Activated naive CD4-positive, alpha-beta T cell treated with anti-CD3 and anti-CD28 coated beads, Interleukin-2, amount 10 ng/mL, durations not matched to agents 7 days and 5 days (primary cell): ENCODE measurements at regions not wholly inside any gene's neighbourhood (a gene's known extent, or its start where the extent isn't known, plus 50 kb on each side); places are given as distances from the start of the nearest gene placed in this dataset.

Source experiments
- CTCF ChIA-PET: fragments of 350-600 bp; sonication (Branson Sonifier 250); formaldehyde crosslinking; loops from one replicate; lab custom pipeline; 2021; ENCODE audit warnings: antibody characterized with exemption; lab: Charles Lee
- DNase-seq: peaks from one replicate; pipeline ENCODE4 v3.0.0-alpha.2; 2020
- H3K27ac Mint-ChIP-seq: one replicate; pipeline ENCODE4 v1.8.0; 2021; ENCODE audit warnings: mild to moderate bottlenecking, moderate library complexity, mixed read lengths
- H3K27me3 Mint-ChIP-seq: one replicate; pipeline ENCODE4 v1.8.0; 2021; ENCODE audit warnings: mild to moderate bottlenecking, mixed read lengths
- H3K36me3 Mint-ChIP-seq: one replicate; pipeline ENCODE4 v1.8.0; 2021; ENCODE audit warnings: mixed read lengths
- H3K4me1 Mint-ChIP-seq: one replicate; pipeline ENCODE4 v1.8.0; 2021; ENCODE audit warnings: mixed read lengths
- H3K4me3 Mint-ChIP-seq: one replicate; pipeline ENCODE4 v1.8.0; 2021; ENCODE audit warnings: mild to moderate bottlenecking, moderate library complexity, mixed read lengths
- H3K9me3 Mint-ChIP-seq: one replicate; pipeline ENCODE4 v1.8.0; 2021; ENCODE audit warnings: mixed read lengths

DNA sequence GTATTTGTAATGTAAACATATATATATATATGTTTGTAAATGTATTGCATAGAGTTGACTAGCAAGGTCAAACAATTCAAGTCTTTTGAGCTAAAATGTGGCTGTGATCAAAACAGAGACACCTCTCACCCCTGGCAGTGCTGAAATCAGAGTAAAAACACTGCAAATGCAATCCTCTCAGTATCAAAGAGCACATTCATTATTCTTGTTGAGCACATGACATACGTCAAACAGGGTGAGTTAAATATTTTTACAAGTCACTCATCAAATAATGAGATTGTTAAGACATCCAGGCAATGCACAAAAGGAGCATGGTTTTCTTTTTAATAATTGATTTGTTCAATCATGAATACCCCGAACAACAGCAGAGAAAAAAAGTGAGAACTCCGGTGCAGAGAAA, 114.1 kb upstream of the KCNIP4 start:
- H3K4me1 Mint-ChIP-seq = no peaks in the 10 kb centered on the region
- no peaks in the 10 kb centered on the region for H3K27me3 Mint-ChIP-seq
- H3K4me3 Mint-ChIP-seq = no peak overlapping the region
- no peaks in the 10 kb centered on the region for H3K9me3 Mint-ChIP-seq
- DNase-seq = no peak
- no peaks in the 10 kb centered on the region for H3K36me3 Mint-ChIP-seq
- H3K27ac Mint-ChIP-seq = no peak overlapping the region
- CTCF ChIA-PET = no interaction called here

DNA sequence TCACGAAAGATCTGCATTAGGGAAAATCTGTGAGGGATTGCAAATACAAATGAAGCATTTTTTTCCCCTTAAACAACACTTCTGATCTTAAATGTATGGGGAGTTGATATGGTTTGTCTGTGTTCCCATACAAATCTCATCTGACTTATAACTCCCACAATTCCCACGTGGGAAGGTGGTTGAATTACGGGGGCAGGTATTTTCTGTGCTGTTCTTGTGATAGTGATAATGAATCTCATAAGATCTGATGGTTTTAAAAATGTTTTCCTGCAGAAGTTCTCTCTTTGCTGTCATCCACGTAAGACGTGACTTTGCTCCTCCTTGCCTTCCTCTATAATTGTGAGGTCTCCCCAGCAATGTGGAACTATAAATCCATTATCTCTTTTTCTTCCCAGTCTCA, 107.4 kb upstream of the KCNIP4 start:
- H3K4me1 Mint-ChIP-seq = no peaks in the 10 kb centered on the region
- CTCF ChIA-PET = no interaction called here
- H3K27ac Mint-ChIP-seq = no peak overlapping the region
- H3K9me3 Mint-ChIP-seq = no peaks in the 10 kb centered on the region
- H3K4me3 Mint-ChIP-seq = no peak overlapping the region
- no peaks in the 10 kb centered on the region for H3K36me3 Mint-ChIP-seq
- H3K27me3 Mint-ChIP-seq = no peaks in the 10 kb centered on the region
- no peak for DNase-seq

DNA sequence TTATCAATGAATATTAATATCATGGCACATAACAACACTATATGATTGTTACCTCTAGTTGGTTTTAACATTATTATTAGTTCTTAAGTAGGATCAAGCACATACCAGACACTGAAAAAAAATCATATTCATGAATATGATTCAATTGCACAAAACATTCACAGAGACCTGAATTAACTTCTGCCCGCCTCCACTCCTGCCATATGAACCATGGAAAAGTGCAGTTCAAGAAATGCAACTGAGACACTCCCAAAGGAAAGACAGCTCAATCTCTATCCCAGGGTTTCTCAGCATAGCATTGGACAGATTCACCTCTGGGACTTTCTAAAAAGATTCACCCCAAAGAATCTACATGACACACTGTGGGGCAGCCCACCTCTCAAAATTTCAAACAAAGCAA, 103.5 kb upstream of the KCNIP4 start:
- CTCF ChIA-PET = no interaction called here
- no peaks in the 10 kb centered on the region for H3K27me3 Mint-ChIP-seq
- no peak overlapping the region for H3K27ac Mint-ChIP-seq
- H3K36me3 Mint-ChIP-seq = no peaks in the 10 kb centered on the region
- DNase-seq = no peak
- peaks cover 11% of the 10 kb centered on the region for H3K9me3 Mint-ChIP-seq
- H3K4me3 Mint-ChIP-seq = no peak overlapping the region
- no peaks in the 10 kb centered on the region for H3K4me1 Mint-ChIP-seq

DNA sequence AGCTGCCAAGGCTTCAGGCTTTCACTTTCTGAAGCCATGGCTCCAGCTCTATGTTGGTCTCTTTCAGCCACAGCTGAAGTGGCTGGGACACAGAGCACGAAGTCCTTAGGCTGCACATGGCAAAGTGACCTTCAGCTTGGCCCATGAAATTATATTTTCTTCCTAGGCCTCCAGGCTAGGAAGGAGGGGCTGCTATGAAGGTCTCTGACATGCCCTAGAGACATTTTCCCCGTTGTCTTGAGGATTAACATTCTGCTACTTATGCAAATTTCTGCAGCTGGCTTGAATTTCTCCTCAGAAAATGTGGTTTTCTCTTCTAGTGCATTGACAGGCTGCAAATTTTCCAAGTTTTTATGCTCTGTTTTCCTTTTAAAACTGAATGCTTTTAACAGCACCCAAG, 99.8 kb upstream of the KCNIP4 start:
- Mint-ChIP-seq H3K4me3 (no peak overlapping the region), H3K27ac (no peak overlapping the region)

DNA sequence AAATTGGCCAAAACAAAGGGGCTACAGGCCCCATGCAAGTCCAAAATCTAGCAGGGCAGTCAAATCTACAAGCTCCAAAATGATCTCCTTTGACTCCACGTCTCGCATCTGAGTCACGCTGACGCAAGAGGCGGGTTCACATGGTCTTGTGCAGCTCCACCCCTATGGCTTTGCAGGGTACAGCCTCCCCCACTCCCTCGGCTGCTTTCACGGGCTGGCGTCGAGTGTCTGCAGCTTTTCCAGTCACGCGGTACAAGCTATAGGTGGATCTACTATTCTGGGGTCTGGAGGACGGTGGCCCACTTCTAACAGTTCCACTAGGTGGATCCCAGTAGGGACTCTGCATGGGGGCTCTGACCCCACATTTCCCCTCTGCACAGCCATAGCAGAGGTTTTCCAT, 99.2 kb upstream of the KCNIP4 start:
- no peaks in the 10 kb centered on the region for H3K36me3 Mint-ChIP-seq
- H3K9me3 Mint-ChIP-seq = peaks cover 11% of the 10 kb centered on the region
- CTCF ChIA-PET = no interaction called here
- no peak overlapping the region for H3K27ac Mint-ChIP-seq
- H3K4me1 Mint-ChIP-seq = no peaks in the 10 kb centered on the region
- H3K27me3 Mint-ChIP-seq = no peaks in the 10 kb centered on the region
- DNase-seq = no peak
- no peak overlapping the region for H3K4me3 Mint-ChIP-seq

More for the DNA sequence above, 99.8 kb upstream of the KCNIP4 start:
- DNase-seq = no peak
- H3K4me1 Mint-ChIP-seq = no peaks in the 10 kb centered on the region
- H3K9me3 Mint-ChIP-seq = peaks cover 11% of the 10 kb centered on the region
- no peaks in the 10 kb centered on the region for H3K27me3 Mint-ChIP-seq
- CTCF ChIA-PET = no interaction called here
- H3K36me3 Mint-ChIP-seq = no peaks in the 10 kb centered on the region

DNA sequence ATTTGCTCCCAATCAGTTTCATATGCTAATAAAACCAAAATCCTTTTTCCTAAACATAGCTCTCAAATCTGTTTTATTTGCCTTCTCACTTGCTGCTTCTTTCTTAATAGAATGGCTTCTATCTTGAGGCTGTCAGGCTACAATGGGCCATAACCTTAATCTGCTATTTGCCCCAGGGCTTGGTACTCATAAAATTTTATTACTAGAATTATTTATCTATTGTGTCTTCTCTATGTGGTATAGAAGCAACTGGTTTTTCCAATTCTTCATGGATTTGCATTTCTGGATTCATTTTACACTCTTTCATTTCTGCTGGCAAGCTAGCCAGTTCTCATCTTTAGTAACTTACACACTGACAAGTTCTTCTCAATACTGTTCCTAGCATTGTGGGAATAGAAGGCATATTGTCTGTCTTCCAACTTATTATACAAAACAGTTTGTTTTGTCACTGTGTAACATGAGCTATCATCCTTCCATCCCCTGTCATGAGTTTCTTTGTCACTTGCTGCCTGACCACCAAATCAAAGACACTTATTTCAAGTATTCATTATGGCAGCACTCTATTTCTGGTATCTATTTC, 96.6 kb upstream of the KCNIP4 start:
- CTCF ChIA-PET = no interaction called here
- DNase-seq = no peak
- no peak overlapping the region for H3K27ac Mint-ChIP-seq
- H3K4me1 Mint-ChIP-seq = no peaks in the 10 kb centered on the region
- H3K9me3 Mint-ChIP-seq = peaks cover 11% of the 10 kb centered on the region
- no peak overlapping the region for H3K4me3 Mint-ChIP-seq
- no peaks in the 10 kb centered on the region for H3K36me3 Mint-ChIP-seq
- H3K27me3 Mint-ChIP-seq = no peaks in the 10 kb centered on the region

DNA sequence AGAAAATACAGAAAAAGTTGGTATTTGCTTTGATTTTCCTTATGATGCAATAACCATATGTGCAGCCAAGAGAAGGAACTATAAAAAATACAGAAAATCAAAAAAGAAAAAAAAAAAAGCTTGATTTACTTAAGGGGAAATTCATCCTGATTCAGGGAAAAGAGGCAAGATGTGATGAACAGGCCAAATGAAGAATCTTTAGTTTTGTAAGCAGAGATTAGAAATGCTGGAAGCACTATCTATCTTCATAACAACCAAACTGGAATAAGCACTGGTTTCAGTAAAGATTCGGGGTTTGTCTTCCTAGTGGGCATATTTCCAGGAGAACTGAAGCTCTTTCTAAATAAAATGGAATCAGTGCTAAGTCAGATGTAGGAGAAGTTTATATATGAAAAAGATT, 82.9 kb upstream of the KCNIP4 start:
- Mint-ChIP-seq H3K4me1 (no peaks in the 10 kb centered on the region), H3K4me3 (no peak overlapping the region), H3K9me3 (peaks cover 7% of the 10 kb centered on the region), H3K36me3 (no peaks in the 10 kb centered on the region), H3K27ac (no peak overlapping the region), H3K27me3 (no peaks in the 10 kb centered on the region)
- CTCF ChIA-PET = no interaction called here
- DNase-seq = no peak

DNA sequence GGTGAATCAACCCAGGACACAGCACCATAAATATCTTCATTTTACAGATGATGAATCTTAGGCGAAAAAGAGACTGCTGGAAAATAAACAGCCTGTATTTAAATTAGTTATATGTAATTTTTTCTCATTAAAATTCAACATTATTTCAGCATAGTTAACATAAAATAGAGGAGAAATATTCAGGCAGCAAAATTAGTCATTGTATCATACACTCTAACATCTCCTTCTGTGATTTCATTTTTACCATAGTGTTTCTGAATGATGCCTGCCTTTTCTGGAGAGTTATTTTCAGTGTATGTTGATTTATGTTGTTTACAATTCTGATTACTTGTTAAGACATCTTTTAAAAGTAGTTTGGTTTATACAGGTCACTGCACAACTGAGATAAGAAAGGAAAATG, 82.3 kb upstream of the KCNIP4 start:
- CTCF ChIA-PET = no interaction called here
- H3K27me3 Mint-ChIP-seq = no peaks in the 10 kb centered on the region
- no peak for DNase-seq
- no peaks in the 10 kb centered on the region for H3K36me3 Mint-ChIP-seq
- H3K27ac Mint-ChIP-seq = no peak overlapping the region
- H3K4me3 Mint-ChIP-seq = no peak overlapping the region
- no peaks in the 10 kb centered on the region for H3K4me1 Mint-ChIP-seq
- H3K9me3 Mint-ChIP-seq = peaks cover 6% of the 10 kb centered on the region

DNA sequence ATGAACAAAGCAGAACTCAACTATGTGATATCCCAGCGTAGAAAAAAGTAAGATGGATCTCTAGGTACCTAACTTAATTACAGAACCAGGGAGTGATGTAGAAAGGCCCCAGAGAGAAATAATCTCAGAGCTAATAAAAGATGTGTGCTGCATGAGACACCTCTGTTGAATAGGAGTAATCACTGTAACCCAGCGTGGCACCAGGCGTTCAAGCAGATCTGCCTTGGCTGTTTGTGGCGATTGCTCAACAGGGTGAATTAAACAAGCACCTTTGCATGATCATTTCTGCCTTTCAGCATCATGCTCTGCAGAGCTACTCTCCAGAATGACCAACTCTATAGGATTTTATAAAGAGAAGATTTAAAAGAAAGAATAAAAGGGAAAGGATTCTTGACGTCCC, 81.7 kb upstream of the KCNIP4 start:
- H3K4me3 Mint-ChIP-seq = no peak overlapping the region
- DNase-seq = no peak
- no peaks in the 10 kb centered on the region for H3K4me1 Mint-ChIP-seq
- peaks cover 6% of the 10 kb centered on the region for H3K9me3 Mint-ChIP-seq
- H3K36me3 Mint-ChIP-seq = no peaks in the 10 kb centered on the region
- no peaks in the 10 kb centered on the region for H3K27me3 Mint-ChIP-seq
- no peak overlapping the region for H3K27ac Mint-ChIP-seq
- CTCF ChIA-PET = no interaction called here

DNA sequence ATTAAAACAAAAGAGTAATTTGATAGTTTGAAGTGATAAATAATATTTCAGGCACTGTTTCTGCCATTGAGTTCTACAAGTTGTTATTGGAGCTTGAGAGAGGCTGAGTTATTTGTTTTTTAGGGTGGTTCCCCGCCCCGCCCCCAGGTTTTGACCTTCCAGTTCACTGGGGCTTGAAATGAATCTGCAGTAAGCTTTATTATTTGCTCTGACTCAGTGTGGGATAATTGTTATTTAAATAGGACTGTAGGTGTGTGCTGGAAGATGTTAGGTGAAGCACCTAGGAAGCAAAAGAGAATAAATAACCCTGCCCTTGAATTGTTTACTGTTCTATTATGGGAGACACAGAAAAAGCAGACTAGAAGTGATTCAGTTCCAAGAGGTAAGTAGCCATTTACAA, 81.2 kb upstream of the KCNIP4 start:
- no peak overlapping the region for H3K27ac Mint-ChIP-seq
- no peak overlapping the region for H3K4me3 Mint-ChIP-seq

DNA sequence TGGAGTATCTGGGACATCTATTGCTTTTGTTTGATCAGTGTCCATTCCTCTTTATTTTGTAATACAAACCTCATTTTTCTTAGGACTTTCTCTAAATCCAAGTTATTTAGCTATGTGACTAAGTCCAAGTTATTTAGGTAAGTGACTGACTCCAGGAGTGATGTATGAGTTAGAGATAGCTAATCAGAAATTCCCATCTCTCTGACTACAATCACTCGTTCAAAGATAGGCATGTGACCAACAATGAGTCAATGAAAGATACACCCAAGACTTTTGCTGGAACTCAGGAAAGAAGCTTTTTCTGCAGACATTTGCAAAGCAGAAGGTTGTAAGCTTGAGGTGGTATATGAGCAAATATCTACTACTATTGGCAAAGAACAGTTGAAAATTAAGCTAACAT, 72.5 kb upstream of the KCNIP4 start:
- Mint-ChIP-seq H3K4me3 (no peak overlapping the region), H3K36me3 (no peaks in the 10 kb centered on the region), H3K4me1 (no peaks in the 10 kb centered on the region), H3K27ac (no peak overlapping the region), H3K27me3 (no peaks in the 10 kb centered on the region), H3K9me3 (no peaks in the 10 kb centered on the region)
- DNase-seq = no peak
- CTCF ChIA-PET = no interaction called here

More for the DNA sequence above, 81.2 kb upstream of the KCNIP4 start:
- Mint-ChIP-seq H3K27me3 (no peaks in the 10 kb centered on the region), H3K9me3 (peaks cover 6% of the 10 kb centered on the region), H3K4me1 (no peaks in the 10 kb centered on the region), H3K36me3 (no peaks in the 10 kb centered on the region)
- CTCF ChIA-PET = no interaction called here
- no peak for DNase-seq

DNA sequence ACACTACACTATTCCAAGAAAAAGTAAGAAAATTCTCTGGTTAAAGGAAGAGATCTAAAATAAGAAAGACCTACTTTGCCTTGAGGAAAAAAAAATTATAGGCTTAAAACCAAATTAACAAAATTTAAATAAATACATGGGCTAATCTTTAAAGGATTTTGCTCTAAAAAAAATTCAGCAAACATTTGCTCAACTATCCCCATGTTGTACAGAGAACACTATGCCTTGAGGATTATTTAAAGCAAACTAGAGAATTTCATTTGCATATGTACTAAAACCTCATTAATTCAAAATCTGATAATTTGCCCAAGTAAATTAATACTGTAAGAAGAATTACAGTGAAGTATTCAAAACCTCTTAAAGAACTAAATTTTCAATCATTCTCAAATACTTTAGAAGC, 71.6 kb upstream of the KCNIP4 start:
- Mint-ChIP-seq H3K36me3 (no peaks in the 10 kb centered on the region), H3K27me3 (no peaks in the 10 kb centered on the region), H3K4me3 (no peak overlapping the region), H3K27ac (no peak overlapping the region), H3K4me1 (no peaks in the 10 kb centered on the region), H3K9me3 (no peaks in the 10 kb centered on the region)
- no peak for DNase-seq
- CTCF ChIA-PET = no interaction called here

DNA sequence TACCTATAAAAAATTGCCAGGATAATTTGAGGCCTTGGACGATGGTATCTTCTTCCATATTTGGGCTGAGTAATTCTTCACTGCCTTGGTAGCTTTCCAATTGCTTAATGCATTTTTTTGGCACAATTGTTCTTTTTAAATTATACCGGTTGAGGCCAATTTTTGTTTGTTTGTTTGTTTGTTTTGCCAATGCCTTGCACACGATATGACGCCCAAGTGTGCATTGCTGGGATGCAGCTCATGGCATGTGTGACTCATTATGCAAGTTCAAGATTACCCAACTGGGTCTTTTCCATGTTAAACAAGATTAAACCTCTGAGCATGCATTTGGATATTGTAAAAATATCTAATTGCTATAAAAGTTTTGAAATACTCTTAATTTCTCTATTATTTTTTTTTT, 71.1 kb upstream of the KCNIP4 start:
- CTCF ChIA-PET = no interaction called here
- Mint-ChIP-seq H3K4me1 (no peaks in the 10 kb centered on the region), H3K9me3 (no peaks in the 10 kb centered on the region)

DNA sequence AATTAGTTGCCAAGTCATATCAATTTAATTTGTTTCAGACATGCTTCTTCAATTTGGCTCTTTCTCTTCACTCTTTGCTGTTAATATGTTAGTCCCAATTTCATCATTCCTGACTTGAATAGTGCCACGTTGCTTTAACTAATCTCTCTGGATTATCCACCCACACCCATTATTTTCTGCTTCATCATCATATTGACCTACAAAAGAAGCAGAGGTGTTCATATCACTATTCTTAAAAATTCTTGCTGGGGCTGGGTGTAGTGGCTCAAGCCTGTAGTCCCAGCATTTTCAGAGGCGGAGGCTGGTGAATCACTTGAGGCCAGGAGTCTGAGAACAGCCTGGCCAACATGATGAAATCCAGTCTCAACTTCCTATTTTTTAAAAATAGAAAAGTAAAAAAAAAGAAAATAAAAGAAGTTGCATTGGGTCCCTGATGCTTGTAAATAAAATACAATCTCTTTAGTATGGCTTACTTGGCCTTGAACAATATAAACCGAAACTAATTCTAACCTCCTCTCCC, 65.7 kb upstream of the KCNIP4 start:
- no peak overlapping the region for H3K4me3 Mint-ChIP-seq
- CTCF ChIA-PET = no interaction called here
- H3K36me3 Mint-ChIP-seq = no peaks in the 10 kb centered on the region
- H3K9me3 Mint-ChIP-seq = no peaks in the 10 kb centered on the region
- H3K4me1 Mint-ChIP-seq = no peaks in the 10 kb centered on the region
- no peak for DNase-seq
- no peak overlapping the region for H3K27ac Mint-ChIP-seq
- no peaks in the 10 kb centered on the region for H3K27me3 Mint-ChIP-seq

More for the DNA sequence above, 71.1 kb upstream of the KCNIP4 start:
- Mint-ChIP-seq H3K27ac (no peak overlapping the region), H3K36me3 (no peaks in the 10 kb centered on the region), H3K4me3 (no peak overlapping the region), H3K27me3 (no peaks in the 10 kb centered on the region)
- no peak for DNase-seq

DNA sequence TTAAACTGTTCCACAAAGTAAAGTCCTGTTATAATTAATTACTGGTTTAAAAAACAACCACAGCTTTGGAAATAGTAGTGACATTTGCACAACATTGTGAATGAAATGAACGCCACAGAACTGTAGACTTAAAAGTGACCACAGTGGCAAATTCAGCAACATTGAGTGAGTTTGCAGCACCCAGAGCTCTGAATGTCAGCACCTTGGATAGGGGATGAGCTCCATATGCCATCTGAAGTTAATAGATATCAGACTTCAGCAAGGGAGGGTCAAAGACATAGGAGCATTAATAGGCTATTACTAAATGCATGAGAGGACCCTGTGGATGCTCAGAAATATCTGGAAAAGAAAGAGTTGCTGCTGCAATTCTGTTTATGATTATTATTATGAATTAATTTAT, 55.3 kb upstream of the KCNIP4 start:
- DNase-seq = no peak
- Mint-ChIP-seq H3K4me1 (no peaks in the 10 kb centered on the region), H3K36me3 (no peaks in the 10 kb centered on the region), H3K9me3 (peaks cover 13% of the 10 kb centered on the region), H3K27me3 (no peaks in the 10 kb centered on the region), H3K4me3 (no peak overlapping the region), H3K27ac (no peak overlapping the region)
- CTCF ChIA-PET = no interaction called here
